B cell (primary cell): ENCODE measurements at regions not wholly inside any gene's neighbourhood (a gene's known extent, or its start where the extent isn't known, plus 50 kb on each side); places are given as distances from the start of the nearest gene placed in this dataset.

Experiments
- ATAC-seq: fragments of 200-7000 bp; cut with Tn5 transposase; one replicate; pipeline ENCODE4 v1.10.0; 2021; ENCODE audit warnings: low read depth, mild to moderate bottlenecking, moderate number of reproducible peaks, moderate library complexity
- CTCF ChIA-PET: fragments of 350-600 bp; sonication (Branson Sonifier 250); formaldehyde crosslinking; loops from one replicate; lab custom pipeline; 2021; ENCODE audit warnings: antibody characterized with exemption, inconsistent platforms; lab: Charles Lee
- POLR2A ChIA-PET: fragments of 350-600 bp; sonication (Branson Sonifier 250); formaldehyde crosslinking; loops from one replicate; lab custom pipeline; 2021; ENCODE audit warnings: antibody characterized with exemption; lab: Charles Lee
- DNase-seq: peaks from one replicate; pipeline ENCODE4 v3.0.0; 2013
- H2AFZ ChIP-seq: 2 replicates; pipeline ENCODE4 v1.6.1; 2012; ENCODE audit warnings: mild to moderate bottlenecking, low read depth, low read length; ENCODE audit not compliant: insufficient read depth, poor library complexity, severe bottlenecking
- H3K27ac ChIP-seq, 2 donors: 1 replicate in 1 of 2; 2 replicates in 1 of 2; pipeline ENCODE4 v1.5.1; 2012 to 2013; ENCODE audit warnings: low read length in 2 of 2, mild to moderate bottlenecking in 2 of 2, moderate library complexity in 1 of 2
- H3K27me3 ChIP-seq, 4 experiments: fragments of 200-600 bp in 1 of 4; sonication (generic) in 1 of 4; replicated peaks in 1 of 4; 1 replicate in 2 of 4; 2 replicates in 2 of 4; pipeline versions ENCODE4 v1.6.1 to v1.7.0; 2013 to 2016; ENCODE audit warnings: low read length in 3 of 4, mild to moderate bottlenecking in 2 of 4, mixed read lengths in 1 of 4, moderate library complexity in 1 of 4; ENCODE audit not compliant: insufficient read depth in 4 of 4, control insufficient read depth in 3 of 4; ENCODE audit errors: control extremely low read depth in 1 of 4
- H3K36me3 ChIP-seq, 2 experiments: replicated peaks in 1 of 2; 1 replicate in 1 of 2; 2 replicates in 1 of 2; pipeline versions ENCODE4 v1.6.1 to v1.7.1; 2013; ENCODE audit warnings: low read length in 1 of 2; ENCODE audit not compliant: insufficient read depth in 2 of 2, control insufficient read depth in 1 of 2; ENCODE audit errors: control extremely low read depth in 1 of 2, extremely low read depth in 1 of 2
- H3K4me1 ChIP-seq, 2 donors: fragments of 200-600 bp in 1 of 2; sonication (generic) in 1 of 2; 1 replicate in 1 of 2; 2 replicates in 1 of 2; pipeline versions ENCODE4 v1.5.1 to v1.6.1; 2013 to 2017; ENCODE audit warnings: low read length in 2 of 2; ENCODE audit not compliant: control insufficient read depth in 2 of 2, insufficient read depth in 2 of 2
- H3K4me2 ChIP-seq: replicated peaks from 2 replicates; pipeline ENCODE3; 2012; ENCODE audit warnings: mild to moderate bottlenecking, low read depth, low read length; ENCODE audit not compliant: poor library complexity, severe bottlenecking
- H3K4me3 ChIP-seq, 5 experiments: fragments of 200-600 bp in 1 of 5; sonication (generic) in 1 of 5; 1 replicate in 3 of 5; 2 replicates in 2 of 5; pipeline versions ENCODE4 v1.5.1 to v1.7.0; 2011 to 2016; ENCODE audit warnings: low read length in 4 of 5, mild to moderate bottlenecking in 4 of 5, low read depth in 2 of 5, control low read depth in 1 of 5, moderate library complexity in 1 of 5; ENCODE audit not compliant: insufficient read depth in 1 of 5; ENCODE audit errors: control extremely low read depth in 1 of 5, extremely low read depth in 1 of 5
- H3K79me2 ChIP-seq: fragments of 200-600 bp; sonication (generic); one replicate; pipeline ENCODE4 v1.6.0; 2016; ENCODE audit warnings: low read length; ENCODE audit not compliant: control insufficient read depth, insufficient read depth
- H3K9ac ChIP-seq: fragments of 200-600 bp; sonication (generic); 2 replicates; pipeline ENCODE4 v1.6.1; 2017; ENCODE audit warnings: mild to moderate bottlenecking, low read length, moderate library complexity
- H3K9me3 ChIP-seq, 3 donors: one replicate each; pipeline versions ENCODE4 v1.6.1 to v1.7.1; 2013; ENCODE audit warnings: low read length in 2 of 3; ENCODE audit not compliant: control insufficient read depth in 2 of 3, insufficient read depth in 1 of 3; ENCODE audit errors: control extremely low read depth in 1 of 3
- H4K20me1 ChIP-seq: 2 replicates; pipeline ENCODE4 v1.6.0; 2012; ENCODE audit warnings: mild to moderate bottlenecking, low read length; ENCODE audit not compliant: insufficient read depth, control insufficient read depth, poor library complexity, severe bottlenecking
- H3K27ac Mint-ChIP-seq: one replicate; pipeline ENCODE4 v1.8.0; 2021; ENCODE audit warnings: mixed read lengths
- H3K27me3 Mint-ChIP-seq: one replicate; pipeline ENCODE4 v1.8.0; 2021; ENCODE audit warnings: mixed read lengths
- H3K4me1 Mint-ChIP-seq: one replicate; pipeline ENCODE4 v1.8.0; 2021; ENCODE audit warnings: mixed read lengths
- H3K4me3 Mint-ChIP-seq: one replicate; pipeline ENCODE4 v1.8.0; 2021; ENCODE audit warnings: mixed read lengths
- H3K9me3 Mint-ChIP-seq: one replicate; pipeline ENCODE4 v1.8.0; 2022; ENCODE audit warnings: mixed read lengths; ENCODE audit not compliant: insufficient read depth
- EZH2 ChIP-seq: IDR thresholded peaks from 2 replicates; pipeline ENCODE4 v1.6.1; 2012; ENCODE audit warnings: borderline replicate concordance, low read depth, mild to moderate bottlenecking, moderate library complexity, low read length; ENCODE audit not compliant: insufficient read depth, poor library complexity, severe bottlenecking
- WGBS: methylation state at CpG from one replicate; pipeline ENCODE4 v1.1.5; 2013; ENCODE audit warnings: missing lambda C conversion rate; ENCODE audit not compliant: insufficient coverage; 5-methylcytosine and 5-hydroxymethylcytosine counted together
- intact Hi-C: fragments of 100-400 bp; cut with micrococcal nuclease; formaldehyde crosslinking; loops from one replicate; pipeline ENCODE4 v1.10.0; 2022
- TF ChIP-seq, protein P1 (sequence below): fragments of 200-600 bp; IDR thresholded peaks from one replicate; pipeline ENCODE4 v1.8.0; 2022; ENCODE audit warnings: antibody characterized with exemption, mild to moderate bottlenecking

- ChIA-PET POLR2A (no interaction called here), CTCF (no interaction called here)
- no peak overlapping the region for H3K4me3 Mint-ChIP-seq
- TF ChIP-seq EZH2, result no peak
- TF ChIP-seq, protein P1, sequence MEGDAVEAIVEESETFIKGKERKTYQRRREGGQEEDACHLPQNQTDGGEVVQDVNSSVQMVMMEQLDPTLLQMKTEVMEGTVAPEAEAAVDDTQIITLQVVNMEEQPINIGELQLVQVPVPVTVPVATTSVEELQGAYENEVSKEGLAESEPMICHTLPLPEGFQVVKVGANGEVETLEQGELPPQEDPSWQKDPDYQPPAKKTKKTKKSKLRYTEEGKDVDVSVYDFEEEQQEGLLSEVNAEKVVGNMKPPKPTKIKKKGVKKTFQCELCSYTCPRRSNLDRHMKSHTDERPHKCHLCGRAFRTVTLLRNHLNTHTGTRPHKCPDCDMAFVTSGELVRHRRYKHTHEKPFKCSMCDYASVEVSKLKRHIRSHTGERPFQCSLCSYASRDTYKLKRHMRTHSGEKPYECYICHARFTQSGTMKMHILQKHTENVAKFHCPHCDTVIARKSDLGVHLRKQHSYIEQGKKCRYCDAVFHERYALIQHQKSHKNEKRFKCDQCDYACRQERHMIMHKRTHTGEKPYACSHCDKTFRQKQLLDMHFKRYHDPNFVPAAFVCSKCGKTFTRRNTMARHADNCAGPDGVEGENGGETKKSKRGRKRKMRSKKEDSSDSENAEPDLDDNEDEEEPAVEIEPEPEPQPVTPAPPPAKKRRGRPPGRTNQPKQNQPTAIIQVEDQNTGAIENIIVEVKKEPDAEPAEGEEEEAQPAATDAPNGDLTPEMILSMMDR, result no peak
- 84% methylated on average over 3 of the region's 3 CpGs for WGBS
- Histone ChIP-seq H3K27me3 (peaks cover 0 to 2% (median 0%) of the 10 kb centered on the region in 4 experiments), H3K4me2 (no peak overlapping the region), H3K9ac (no peak overlapping the region), H3K79me2 (no peaks in the 10 kb centered on the region), H3K9me3 (no peaks in the 10 kb centered on the region), H3K4me3 (no peak overlapping the region), H3K36me3 (no peaks in the 10 kb centered on the region), H3K4me1 (no peaks in the 10 kb centered on the region), H2AFZ (no peak overlapping the region), H3K27ac (no peak overlapping the region), H4K20me1 (no peaks in the 10 kb centered on the region)
- no peak for ATAC-seq
- DNase-seq, result no peak
- H3K27ac Mint-ChIP-seq, result no peak overlapping the region
- intact Hi-C loops, result no loop called here
- H3K27me3 Mint-ChIP-seq, result peaks cover 27% of the 10 kb centered on the region
- no peaks in the 10 kb centered on the region for H3K9me3 Mint-ChIP-seq
- no peaks in the 10 kb centered on the region for H3K4me1 Mint-ChIP-seq
Measured at GRCh38 chr6:3573670-3574069, 116.8 kb upstream of the SLC22A23 start.

DNA sequence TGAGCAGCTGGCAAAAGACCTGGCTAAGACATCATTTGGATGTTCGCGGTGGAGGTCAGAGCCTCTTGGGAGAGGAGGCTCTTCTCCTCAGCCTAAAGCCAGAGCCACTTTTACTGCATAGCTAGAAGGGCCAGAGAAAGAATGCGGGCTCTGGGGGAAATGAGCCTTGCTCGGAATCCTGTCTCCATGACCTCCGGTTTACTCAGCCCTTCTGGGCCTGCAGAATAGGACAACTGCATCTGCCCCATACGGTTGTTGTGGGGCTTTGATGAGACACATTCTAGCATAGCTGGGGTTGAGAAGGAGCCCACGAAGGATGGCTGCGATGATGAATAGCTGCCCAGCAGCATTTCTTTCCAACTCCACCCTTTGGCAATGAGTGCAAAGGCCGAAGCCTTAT lies 115.0 kb upstream of the SLC22A23 start:
- no peak for ATAC-seq
- CTCF ChIA-PET, result no interaction called here

More for the DNA sequence above, 115.0 kb upstream of the SLC22A23 start:
- WGBS, result 93% methylated on average over 6 of the region's 9 CpGs
- TF ChIP-seq, protein P1, result no peak
- no peak for TF ChIP-seq EZH2
- no peak overlapping the region for H3K9ac ChIP-seq
- Mint-ChIP-seq H3K27ac (no peak overlapping the region), H3K27me3 (peaks cover 23% of the 10 kb centered on the region), H3K9me3 (no peaks in the 10 kb centered on the region), H3K4me1 (no peaks in the 10 kb centered on the region), H3K4me3 (no peak overlapping the region)
- intact Hi-C loops, result no loop called here
- no peaks in the 10 kb centered on the region for H3K79me2 ChIP-seq
- H3K9me3 ChIP-seq, result no peaks in the 10 kb centered on the region
- H3K27ac ChIP-seq, result no peak overlapping the region
- POLR2A ChIA-PET, result no interaction called here
- no peak for DNase-seq
- H3K4me3 ChIP-seq, result no peak overlapping the region
- peaks cover 0 to 2% (median 0%) of the 10 kb centered on the region in 4 experiments for H3K27me3 ChIP-seq
- H3K4me2 ChIP-seq, result no peak overlapping the region
- no peaks in the 10 kb centered on the region for H4K20me1 ChIP-seq
- no peaks in the 10 kb centered on the region for H3K36me3 ChIP-seq
- H3K4me1 ChIP-seq, result no peaks in the 10 kb centered on the region
- no peak overlapping the region for H2AFZ ChIP-seq
